ENCODE measurements at regions not wholly inside any gene's neighbourhood (a gene's known extent, or its start where the extent isn't known, plus 50 kb on each side); places are given as distances from the start of the nearest gene placed in this dataset.
"Not testable (repeated sequence)": the region's sequence is repeated elsewhere in the genome, so short reads cannot be mapped to it uniquely, and the experiment has no call there.

DNA sequence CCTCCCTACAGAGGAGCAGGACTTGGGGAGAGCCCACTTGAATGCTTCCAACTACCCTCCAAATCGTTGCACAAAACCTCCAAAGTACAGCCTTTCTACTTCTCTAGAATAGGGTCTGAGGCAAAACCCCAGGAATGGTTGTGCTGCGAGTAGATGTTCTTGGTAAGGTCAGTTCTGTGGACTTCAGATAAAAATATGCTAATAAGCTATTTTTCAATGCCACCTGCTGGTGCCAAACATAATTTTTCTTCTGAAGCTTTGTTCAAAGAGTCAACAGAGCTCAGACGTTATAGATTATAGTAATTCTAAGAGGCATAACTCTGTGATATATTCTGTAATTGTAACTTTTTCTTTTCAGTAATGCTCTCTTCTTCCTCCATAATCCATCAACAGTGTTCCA lies 425.7 kb downstream of the GPAT3 start:
- H3K27me3 ChIP-seq (ENCODE audit: control insufficient read depth, insufficient read depth, low read length), result no peaks in the 10 kb centered on the region
- no peak overlapping the region for H3K27ac ChIP-seq (ENCODE audit: low read depth, low read length)
- peaks cover 36% of the 10 kb centered on the region for H3K9me3 ChIP-seq (ENCODE audit: control insufficient read depth, insufficient read depth, low read length)
- H3K36me3 ChIP-seq (ENCODE audit: control insufficient read depth, insufficient read depth, low read length), result no peaks in the 10 kb centered on the region
- H3K4me3 ChIP-seq (ENCODE audit: low read depth, low read length), result no peak overlapping the region
- H3K4me1 ChIP-seq (ENCODE audit: control insufficient read depth, insufficient read depth, low read length), result no peaks in the 10 kb centered on the region
- no peak overlapping the region for H3K9ac ChIP-seq (ENCODE audit: low read depth, low read length)

DNA sequence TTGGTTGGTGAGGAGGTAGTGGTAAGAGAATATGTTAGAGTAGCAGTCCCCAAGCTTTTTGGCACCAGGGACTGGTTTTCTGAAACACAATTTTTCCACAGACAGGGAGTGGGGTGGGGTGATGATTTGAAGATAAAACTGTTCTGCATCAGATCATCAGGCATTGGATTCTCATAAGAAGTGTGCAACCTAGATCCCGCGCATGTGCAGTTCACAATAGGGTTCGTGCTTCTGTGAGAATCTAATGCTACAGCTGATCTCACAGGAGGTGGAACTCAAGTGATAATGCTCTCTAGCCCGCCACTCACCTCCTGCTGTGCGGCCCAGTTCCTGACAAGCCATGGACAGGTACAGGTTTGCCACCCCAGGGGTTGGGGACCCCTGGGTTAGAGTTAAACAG lies 423.3 kb downstream of the GPAT3 start:
- Histone ChIP-seq H3K27ac (ENCODE audit: low read depth, low read length) (no peak overlapping the region), H3K4me3 (ENCODE audit: low read depth, low read length) (no peak overlapping the region), H3K9me3 (ENCODE audit: control insufficient read depth, insufficient read depth, low read length) (peaks cover 18% of the 10 kb centered on the region), H3K9ac (ENCODE audit: low read depth, low read length) (no peak overlapping the region), H3K36me3 (ENCODE audit: control insufficient read depth, insufficient read depth, low read length) (no peaks in the 10 kb centered on the region), H3K27me3 (ENCODE audit: control insufficient read depth, insufficient read depth, low read length) (no peaks in the 10 kb centered on the region), H3K4me1 (ENCODE audit: control insufficient read depth, insufficient read depth, low read length) (no peaks in the 10 kb centered on the region)

DNA sequence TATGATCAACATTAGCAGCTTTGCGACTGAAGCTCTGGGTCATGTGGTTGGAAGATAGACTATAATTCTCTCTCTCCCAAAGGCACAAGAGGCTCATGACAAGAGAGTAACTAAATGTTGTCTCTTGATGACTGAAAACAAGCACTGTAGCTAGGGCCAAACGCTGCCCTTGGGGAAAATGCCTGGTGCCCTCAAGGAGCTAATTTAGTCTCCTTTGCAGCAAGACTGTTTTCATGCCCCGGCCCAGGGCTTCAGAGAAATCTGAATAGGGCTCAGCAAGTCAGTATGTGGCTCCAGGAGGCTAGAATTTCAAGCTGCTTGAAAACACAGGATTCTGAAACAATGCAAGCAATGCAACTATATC lies 411.9 kb downstream of the GPAT3 start:
- peak overlapping the region; percentile 32 for H3K27ac ChIP-seq (ENCODE audit: low read depth, low read length)
- H3K9me3 ChIP-seq (ENCODE audit: control insufficient read depth, insufficient read depth, low read length), result peaks cover 3% of the 10 kb centered on the region; the same call in 1 of the 2 replicates
- no peaks in the 10 kb centered on the region for H3K27me3 ChIP-seq (ENCODE audit: control insufficient read depth, insufficient read depth, low read length)
- H3K4me1 ChIP-seq (ENCODE audit: control insufficient read depth, insufficient read depth, low read length), result peaks cover 5% of the 10 kb centered on the region; the same call in 1 of the 2 replicates
- no peak overlapping the region for H3K9ac ChIP-seq (ENCODE audit: low read depth, low read length)
- no peaks in the 10 kb centered on the region for H3K36me3 ChIP-seq (ENCODE audit: control insufficient read depth, insufficient read depth, low read length)
- no peak overlapping the region for H3K4me3 ChIP-seq (ENCODE audit: low read depth, low read length)

DNA sequence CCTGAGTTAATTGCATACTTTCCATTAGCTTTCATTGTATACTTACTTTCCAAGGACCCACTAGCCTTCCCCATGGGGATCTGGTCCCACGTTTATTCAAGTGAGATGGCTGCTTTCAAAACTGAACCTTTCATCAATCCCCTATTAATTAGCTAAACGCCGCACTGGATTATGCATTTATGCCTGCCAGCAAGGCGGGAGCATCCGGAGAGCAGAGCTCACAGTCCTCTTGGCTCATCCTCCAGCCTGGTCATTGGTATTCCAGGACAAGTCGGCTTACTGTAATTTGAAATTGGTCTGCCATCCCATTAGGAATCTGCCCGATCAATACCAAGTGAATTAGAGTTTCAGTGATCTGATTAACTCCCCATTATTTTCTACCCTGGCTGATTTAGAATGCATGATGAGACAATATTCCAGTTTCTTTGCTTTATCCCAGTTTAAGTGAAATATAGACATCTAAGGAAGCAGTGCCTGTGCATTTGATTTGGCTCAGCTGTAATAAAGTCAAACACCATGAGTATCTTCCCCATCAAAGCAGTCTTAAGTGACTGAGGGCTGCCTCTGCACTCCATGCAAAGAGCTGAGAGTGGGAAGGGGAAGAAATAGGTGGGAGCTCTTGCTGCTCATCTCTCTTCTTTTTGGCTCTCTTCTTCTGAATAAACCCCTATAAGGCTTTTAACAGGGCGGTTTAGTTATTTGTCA lies 411.4 kb downstream of the GPAT3 start:
- H3K9ac ChIP-seq (ENCODE audit: low read depth, low read length), result no peak overlapping the region
- H3K4me1 ChIP-seq (ENCODE audit: control insufficient read depth, insufficient read depth, low read length), result peaks cover 5% of the 10 kb centered on the region; the same call in 1 of the 2 replicates
- H3K27me3 ChIP-seq (ENCODE audit: control insufficient read depth, insufficient read depth, low read length), result no peaks in the 10 kb centered on the region
- H3K27ac ChIP-seq (ENCODE audit: low read depth, low read length), result peak overlapping the region; percentile 32
- H3K9me3 ChIP-seq (ENCODE audit: control insufficient read depth, insufficient read depth, low read length), result peaks cover 3% of the 10 kb centered on the region; the same call in 1 of the 2 replicates
- H3K36me3 ChIP-seq (ENCODE audit: control insufficient read depth, insufficient read depth, low read length), result no peaks in the 10 kb centered on the region
- no peak overlapping the region for H3K4me3 ChIP-seq (ENCODE audit: low read depth, low read length)

DNA sequence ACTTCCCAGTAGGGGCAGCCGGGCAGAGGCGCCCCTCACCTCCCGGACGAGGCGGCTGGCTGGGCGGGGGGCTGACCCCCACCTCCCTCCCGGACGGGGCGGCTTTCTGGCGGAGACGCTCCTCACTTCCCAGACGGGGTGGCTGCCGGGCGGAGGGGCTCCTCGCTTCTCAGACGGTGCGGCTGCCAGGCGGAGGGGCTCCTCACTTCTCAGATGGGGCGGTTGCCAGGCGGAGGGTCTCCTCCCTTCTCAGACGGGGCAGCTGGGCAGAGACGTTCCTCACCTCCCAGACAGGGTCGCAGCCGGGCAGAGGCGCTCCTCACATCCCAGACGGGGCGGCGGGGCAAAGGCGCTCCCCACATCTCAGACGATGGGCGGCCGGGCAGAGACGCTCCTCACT lies 407.8 kb downstream of the GPAT3 start:
- H3K27ac ChIP-seq (ENCODE audit: low read depth, low read length); H3K36me3 ChIP-seq (ENCODE audit: control insufficient read depth, insufficient read depth, low read length); H3K4me3 ChIP-seq (ENCODE audit: low read depth, low read length); H3K9ac ChIP-seq (ENCODE audit: low read depth, low read length); H3K27me3 ChIP-seq (ENCODE audit: control insufficient read depth, insufficient read depth, low read length); H3K4me1 ChIP-seq (ENCODE audit: control insufficient read depth, insufficient read depth, low read length); H3K9me3 ChIP-seq (ENCODE audit: control insufficient read depth, insufficient read depth, low read length): not testable (repeated sequence)

DNA sequence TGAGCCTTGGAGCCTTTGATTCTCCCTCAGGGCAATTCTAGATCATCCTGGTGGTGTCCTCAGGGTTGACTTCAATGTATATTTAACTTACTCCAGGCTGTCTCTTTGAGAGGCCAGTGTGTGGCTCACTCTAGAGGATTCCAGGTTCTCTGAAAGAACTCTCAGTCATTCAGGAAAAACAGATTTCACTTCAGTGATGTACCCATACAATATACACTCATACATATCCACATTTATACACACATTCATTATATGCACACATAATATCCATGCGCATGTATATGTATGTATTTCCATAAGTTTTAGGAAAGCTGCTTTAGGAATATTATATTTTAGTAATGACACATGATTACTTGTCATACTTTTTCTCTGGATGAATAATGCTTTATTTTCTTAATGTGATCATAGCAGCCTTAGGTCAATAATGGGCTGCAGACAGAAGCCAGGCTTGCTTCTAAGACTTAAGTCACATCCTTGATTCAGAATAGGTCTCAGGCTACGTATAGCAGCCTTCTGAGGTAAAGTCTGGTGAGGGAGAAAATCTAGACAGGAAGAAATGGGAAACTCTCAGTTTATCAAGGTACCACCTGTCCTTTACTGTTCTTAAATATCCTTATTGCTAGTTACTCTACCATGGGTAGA lies 397.0 kb downstream of the GPAT3 start:
- Histone ChIP-seq H3K4me1 (ENCODE audit: control insufficient read depth, insufficient read depth, low read length) (no peaks in the 10 kb centered on the region), H3K9me3 (ENCODE audit: control insufficient read depth, insufficient read depth, low read length) (no peaks in the 10 kb centered on the region), H3K36me3 (ENCODE audit: control insufficient read depth, insufficient read depth, low read length) (no peaks in the 10 kb centered on the region), H3K27me3 (ENCODE audit: control insufficient read depth, insufficient read depth, low read length) (no peaks in the 10 kb centered on the region), H3K4me3 (ENCODE audit: low read depth, low read length) (no peak overlapping the region), H3K9ac (ENCODE audit: low read depth, low read length) (no peak overlapping the region), H3K27ac (ENCODE audit: low read depth, low read length) (no peak overlapping the region)

DNA sequence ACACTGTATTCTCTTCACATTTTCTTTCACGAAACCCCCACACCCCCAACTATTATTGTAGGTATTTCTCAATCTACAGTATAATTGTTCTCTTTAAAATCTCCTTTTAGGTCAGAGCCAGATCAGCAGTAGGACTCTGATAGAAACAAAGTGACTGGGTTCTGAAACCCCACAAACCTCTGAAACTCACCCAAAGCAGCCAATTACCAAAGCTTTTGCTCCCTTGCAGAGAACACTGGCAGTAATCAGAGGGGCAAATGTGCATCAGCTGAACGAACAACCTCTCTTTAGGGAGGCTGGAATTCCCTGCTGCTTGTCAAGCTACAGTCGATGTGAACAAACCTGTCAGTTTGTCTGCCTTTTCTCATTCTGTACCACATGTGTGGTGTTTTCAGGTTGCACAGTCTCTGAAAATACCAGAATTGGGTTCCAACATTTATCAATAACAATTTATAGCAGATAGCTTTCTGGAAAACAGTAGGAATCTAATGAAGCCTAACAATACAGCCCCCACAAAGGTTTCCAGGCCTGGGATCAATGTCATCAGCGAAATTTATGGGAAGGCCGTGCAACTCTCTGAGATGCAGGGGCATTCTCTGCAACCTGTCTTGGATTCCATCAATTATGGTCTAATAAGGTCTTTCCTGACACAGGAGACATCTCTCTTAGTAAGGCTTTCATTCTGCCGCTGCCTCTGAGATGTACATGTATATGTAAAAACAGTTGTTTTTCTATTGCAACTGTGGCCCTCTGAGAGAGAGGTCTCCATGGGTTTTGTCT lies 395.9 kb downstream of the GPAT3 start:
- Histone ChIP-seq H3K27me3 (ENCODE audit: control insufficient read depth, insufficient read depth, low read length) (no peaks in the 10 kb centered on the region), H3K9me3 (ENCODE audit: control insufficient read depth, insufficient read depth, low read length) (no peaks in the 10 kb centered on the region), H3K27ac (ENCODE audit: low read depth, low read length) (no peak overlapping the region), H3K4me3 (ENCODE audit: low read depth, low read length) (no peak overlapping the region), H3K36me3 (ENCODE audit: control insufficient read depth, insufficient read depth, low read length) (no peaks in the 10 kb centered on the region), H3K4me1 (ENCODE audit: control insufficient read depth, insufficient read depth, low read length) (no peaks in the 10 kb centered on the region), H3K9ac (ENCODE audit: low read depth, low read length) (no peak overlapping the region)

DNA sequence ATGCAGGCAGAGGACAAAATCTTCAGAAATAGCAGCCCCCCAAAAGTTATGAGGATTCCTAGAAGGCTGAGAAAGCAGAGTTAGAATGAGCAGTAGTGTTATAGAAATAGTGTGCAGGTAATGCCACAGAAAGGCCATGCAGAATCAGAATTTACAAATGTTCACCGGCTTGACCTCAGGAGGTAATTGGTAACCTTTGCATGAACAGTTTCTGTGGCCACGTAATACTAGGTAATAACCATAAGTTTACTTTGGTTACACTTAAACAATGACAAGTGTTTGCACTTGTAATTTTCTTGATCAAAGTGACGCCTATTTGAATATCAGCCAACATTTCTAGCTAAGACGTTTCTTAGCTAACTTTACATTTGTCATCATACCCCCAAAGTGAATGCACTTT lies 393.6 kb downstream of the GPAT3 start:
- Histone ChIP-seq H3K36me3 (ENCODE audit: control insufficient read depth, insufficient read depth, low read length) (no peaks in the 10 kb centered on the region), H3K9me3 (ENCODE audit: control insufficient read depth, insufficient read depth, low read length) (no peaks in the 10 kb centered on the region), H3K4me1 (ENCODE audit: control insufficient read depth, insufficient read depth, low read length) (no peaks in the 10 kb centered on the region), H3K27me3 (ENCODE audit: control insufficient read depth, insufficient read depth, low read length) (no peaks in the 10 kb centered on the region), H3K4me3 (ENCODE audit: low read depth, low read length) (no peak overlapping the region), H3K9ac (ENCODE audit: low read depth, low read length) (no peak overlapping the region), H3K27ac (ENCODE audit: low read depth, low read length) (no peak overlapping the region)

DNA sequence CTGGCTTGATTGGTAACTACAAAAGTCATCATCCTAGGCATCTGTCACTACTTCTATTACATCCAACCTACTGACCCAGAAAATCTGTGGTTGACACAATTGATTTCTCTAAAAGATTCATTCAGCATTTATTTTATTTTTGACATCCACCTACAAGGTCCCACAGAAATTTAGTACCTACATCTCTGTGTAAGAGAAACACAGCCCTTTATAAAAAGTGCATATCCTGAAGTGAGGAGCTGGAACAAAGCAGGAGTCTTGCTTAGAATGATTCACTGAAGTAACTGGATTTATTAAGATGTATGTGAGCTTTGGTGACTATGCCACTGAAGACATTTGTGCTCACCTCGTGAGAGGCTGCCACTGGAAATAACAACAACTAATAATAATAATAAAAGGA lies 391.0 kb downstream of the GPAT3 start:
- no peaks in the 10 kb centered on the region for H3K9me3 ChIP-seq (ENCODE audit: control insufficient read depth, insufficient read depth, low read length)
- H3K27me3 ChIP-seq (ENCODE audit: control insufficient read depth, insufficient read depth, low read length), result no peaks in the 10 kb centered on the region
- no peak overlapping the region for H3K9ac ChIP-seq (ENCODE audit: low read depth, low read length)
- H3K4me3 ChIP-seq (ENCODE audit: low read depth, low read length), result no peak overlapping the region
- peaks cover 23% of the 10 kb centered on the region for H3K4me1 ChIP-seq (ENCODE audit: control insufficient read depth, insufficient read depth, low read length)
- H3K36me3 ChIP-seq (ENCODE audit: control insufficient read depth, insufficient read depth, low read length), result no peaks in the 10 kb centered on the region
- no peak overlapping the region for H3K27ac ChIP-seq (ENCODE audit: low read depth, low read length)

DNA sequence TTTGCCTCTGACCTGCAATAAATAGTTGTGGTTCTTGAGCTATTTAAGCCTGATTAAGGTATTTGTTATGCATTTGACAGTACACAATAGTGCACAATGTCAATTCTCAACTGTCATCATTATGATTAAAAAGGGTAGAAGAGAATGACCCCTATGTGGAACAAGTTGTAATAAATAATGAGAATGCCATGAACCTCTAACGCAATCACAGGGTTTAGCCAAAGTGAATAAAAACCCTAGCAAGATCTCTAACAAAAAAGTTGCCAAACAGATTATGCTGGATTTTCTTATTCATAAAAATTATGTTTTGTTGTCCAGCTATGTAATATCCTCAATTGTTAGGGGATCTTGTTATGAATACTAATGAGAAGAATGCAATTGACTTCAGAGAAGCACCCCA lies 387.4 kb downstream of the GPAT3 start:
- peaks cover 27% of the 10 kb centered on the region for H3K4me1 ChIP-seq (ENCODE audit: control insufficient read depth, insufficient read depth, low read length)
- H3K27me3 ChIP-seq (ENCODE audit: control insufficient read depth, insufficient read depth, low read length), result no peaks in the 10 kb centered on the region
- no peak overlapping the region for H3K27ac ChIP-seq (ENCODE audit: low read depth, low read length)
- H3K36me3 ChIP-seq (ENCODE audit: control insufficient read depth, insufficient read depth, low read length), result no peaks in the 10 kb centered on the region
- H3K9ac ChIP-seq (ENCODE audit: low read depth, low read length), result no peak overlapping the region
- no peaks in the 10 kb centered on the region for H3K9me3 ChIP-seq (ENCODE audit: control insufficient read depth, insufficient read depth, low read length)
- no peak overlapping the region for H3K4me3 ChIP-seq (ENCODE audit: low read depth, low read length)

DNA sequence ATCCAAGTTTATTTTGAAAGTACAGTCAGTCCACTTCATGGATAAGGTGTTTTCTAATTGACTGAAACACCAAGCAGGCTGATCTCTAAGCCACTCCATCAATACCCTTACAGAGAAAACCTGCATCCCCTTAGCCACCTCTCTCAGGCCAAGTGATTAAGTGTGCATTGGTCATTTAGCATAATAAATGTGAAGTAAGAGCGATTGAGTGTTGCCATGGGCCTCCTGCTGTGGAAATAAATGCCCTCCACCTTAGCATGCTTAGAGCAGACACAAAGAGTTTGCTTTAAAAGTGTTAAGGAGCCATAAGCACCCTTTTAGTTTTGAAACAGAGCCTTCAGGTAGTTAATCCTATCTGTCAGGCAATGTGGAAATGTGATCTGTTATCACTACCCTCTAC lies 386.5 kb downstream of the GPAT3 start:
- no peak overlapping the region for H3K9ac ChIP-seq (ENCODE audit: low read depth, low read length)
- H3K4me3 ChIP-seq (ENCODE audit: low read depth, low read length), result no peak overlapping the region

More for the DNA sequence above, 386.5 kb downstream of the GPAT3 start:
- Histone ChIP-seq H3K4me1 (ENCODE audit: control insufficient read depth, insufficient read depth, low read length) (peaks cover 27% of the 10 kb centered on the region), H3K36me3 (ENCODE audit: control insufficient read depth, insufficient read depth, low read length) (no peaks in the 10 kb centered on the region), H3K27ac (ENCODE audit: low read depth, low read length) (peak overlapping the region; percentile 46), H3K27me3 (ENCODE audit: control insufficient read depth, insufficient read depth, low read length) (no peaks in the 10 kb centered on the region), H3K9me3 (ENCODE audit: control insufficient read depth, insufficient read depth, low read length) (no peaks in the 10 kb centered on the region; the same call in 1 of the 2 replicates)
